GM21619 (cell line): ENCODE measurements at regions not wholly inside any gene's neighbourhood (a gene's known extent, or its start where the extent isn't known, plus 50 kb on each side); places are given as distances from the start of the nearest gene placed in this dataset.
"Not testable (repeated sequence)": the region's sequence is repeated elsewhere in the genome, so short reads cannot be mapped to it uniquely, and the experiment has no call there.

Source experiments
- ATAC-seq: cut with Tn5 transposase; IDR thresholded peaks from one replicate; pipeline ENCODE4 v1.9.1; 2021; ENCODE audit not compliant: unreplicated experiment

- no peak for ATAC-seq
Measured at GRCh38 chr13:105764486-105764885, 771.0 kb downstream of the EFNB2 start.

- no peak for ATAC-seq
Measured at GRCh38 chr13:105763851-105764250, 771.6 kb downstream of the EFNB2 start.

- no peak for ATAC-seq
Measured at GRCh38 chr13:105762096-105762495, 773.4 kb downstream of the EFNB2 start.

GRCh38 chr13:105758918-105759860 lies 776.3 kb downstream of the EFNB2 start:
- no peak for ATAC-seq

GRCh38 chr13:105740739-105741138 lies 794.7 kb downstream of the EFNB2 start:
- ATAC-seq, result no peak

- ATAC-seq, result no peak
Measured at GRCh38 chr13:105737688-105738087, 797.8 kb downstream of the EFNB2 start.

- no peak for ATAC-seq
Measured at GRCh38 chr13:105735281-105735680, 800.2 kb downstream of the EFNB2 start.

GRCh38 chr13:105732806-105733529 lies 802.5 kb downstream of the EFNB2 start:
- no peak for ATAC-seq

GRCh38 chr13:105725887-105726286 lies 809.6 kb downstream of the EFNB2 start:
- ATAC-seq, result no peak

GRCh38 chr13:105721016-105721415 lies 814.4 kb downstream of the EFNB2 start:
- ATAC-seq, result no peak

- ATAC-seq, result no peak
Measured at GRCh38 chr13:105719859-105720258, 815.6 kb downstream of the EFNB2 start.

- ATAC-seq, result no peak
Measured at GRCh38 chr13:105709181-105709580, 826.3 kb downstream of the EFNB2 start.

- ATAC-seq, result no peak
Measured at GRCh38 chr13:105703843-105704242, 831.6 kb downstream of the EFNB2 start.

GRCh38 chr13:105702441-105702840 lies 833.0 kb downstream of the EFNB2 start:
- ATAC-seq, result no peak

GRCh38 chr13:105692769-105693168 lies 842.7 kb downstream of the EFNB2 start:
- no peak for ATAC-seq

- no peak for ATAC-seq
Measured at GRCh38 chr13:105684216-105684615, 851.2 kb downstream of the EFNB2 start.

GRCh38 chr13:105679838-105680237 lies 855.6 kb downstream of the EFNB2 start:
- ATAC-seq, result no peak

- ATAC-seq, result no peak
Measured at GRCh38 chr13:105678072-105678471, 857.4 kb downstream of the EFNB2 start.

GRCh38 chr13:105672881-105673280 lies 862.6 kb downstream of the EFNB2 start:
- no peak for ATAC-seq

GRCh38 chr13:105671131-105671530 lies 864.3 kb downstream of the EFNB2 start:
- ATAC-seq, result not testable (repeated sequence)

- no peak for ATAC-seq
Measured at GRCh38 chr13:105670179-105670990, 865.1 kb downstream of the EFNB2 start.
